ENCODE measurements at regions not wholly inside any gene's neighbourhood (a gene's known extent, or its start where the extent isn't known, plus 50 kb on each side); places are given as distances from the start of the nearest gene placed in this dataset.

- CTCF ChIA-PET: interaction anchor here (0.7 kb wide), 1 partner anchor 465 kb away, joined by 4 read pairs; no protein-coding TSS in a partner anchor
- no peaks in the 10 kb centered on the region for H3K4me1 Mint-ChIP-seq (ENCODE audit: low read depth, unreplicated experiment)
Measured at GRCh38 chr2:239853121-239853520, 172.0 kb downstream of the NDUFA10 start.

GRCh38 chr2:239852272-239852671, 172.9 kb downstream of the NDUFA10 start:
- BruUV-seq (replicated peaks): no TSS peak
- Mint-ChIP-seq H3K36me3 (ENCODE audit: insufficient read depth, unreplicated experiment) (no peaks in the 10 kb centered on the region), H3K4me3 (ENCODE audit: low read depth, unreplicated experiment) (no peak overlapping the region), H3K27ac (ENCODE audit: unreplicated experiment) (no peak overlapping the region), H3K9me3 (ENCODE audit: low read depth, unreplicated experiment) (no peaks in the 10 kb centered on the region), H3K27me3 (ENCODE audit: unreplicated experiment) (peaks cover 33% of the 10 kb centered on the region), H3K4me1 (ENCODE audit: low read depth, unreplicated experiment) (no peaks in the 10 kb centered on the region)
- TF ChIP-seq CTCF (IDR thresholded peaks at IDR 0.05; ENCODE audit: unreplicated experiment): no peak
- CTCF ChIA-PET: interaction anchor here (0.8 kb wide), 1 partner anchor 34 kb away, joined by 5 read pairs; no protein-coding TSS in a partner anchor
- no peak for DNase-seq
- intact Hi-C loops (cut with micrococcal nuclease; ENCODE audit: unreplicated experiment): no loop called here

More at GRCh38 chr2:239853121-239853520, 172.0 kb downstream of the NDUFA10 start:
- H3K36me3 Mint-ChIP-seq (ENCODE audit: insufficient read depth, unreplicated experiment): no peaks in the 10 kb centered on the region
- H3K4me3 Mint-ChIP-seq (ENCODE audit: low read depth, unreplicated experiment): no peak overlapping the region
- no TSS peak for BruUV-seq (replicated peaks)
- no peak overlapping the region for H3K27ac Mint-ChIP-seq (ENCODE audit: unreplicated experiment)
- peaks cover 31% of the 10 kb centered on the region for H3K27me3 Mint-ChIP-seq (ENCODE audit: unreplicated experiment)
- no peak for DNase-seq
- no peak for TF ChIP-seq CTCF (IDR thresholded peaks at IDR 0.05; ENCODE audit: unreplicated experiment)
- intact Hi-C loops (cut with micrococcal nuclease; ENCODE audit: unreplicated experiment): no loop called here
- H3K9me3 Mint-ChIP-seq (ENCODE audit: low read depth, unreplicated experiment): no peaks in the 10 kb centered on the region

- CTCF ChIA-PET: no interaction called here
- H3K36me3 Mint-ChIP-seq (ENCODE audit: insufficient read depth, unreplicated experiment): no peaks in the 10 kb centered on the region
Measured at GRCh38 chr2:239846789-239847676, 178.1 kb downstream of the NDUFA10 start.

GRCh38 chr2:239845968-239846367, 179.2 kb downstream of the NDUFA10 start:
- DNase-seq: no peak
- no TSS peak for BruUV-seq (replicated peaks)
- intact Hi-C loops (cut with micrococcal nuclease; ENCODE audit: unreplicated experiment): no loop called here
- TF ChIP-seq CTCF (IDR thresholded peaks at IDR 0.05; ENCODE audit: unreplicated experiment): no peak
- Mint-ChIP-seq H3K9me3 (ENCODE audit: low read depth, unreplicated experiment) (peaks cover 5% of the 10 kb centered on the region), H3K27ac (ENCODE audit: unreplicated experiment) (no peak overlapping the region), H3K36me3 (ENCODE audit: insufficient read depth, unreplicated experiment) (no peaks in the 10 kb centered on the region), H3K27me3 (ENCODE audit: unreplicated experiment) (peaks cover 17% of the 10 kb centered on the region), H3K4me1 (ENCODE audit: low read depth, unreplicated experiment) (no peaks in the 10 kb centered on the region), H3K4me3 (ENCODE audit: low read depth, unreplicated experiment) (no peak overlapping the region)
- CTCF ChIA-PET: no interaction called here

More at GRCh38 chr2:239846789-239847676, 178.1 kb downstream of the NDUFA10 start:
- peaks cover 17% of the 10 kb centered on the region for H3K27me3 Mint-ChIP-seq (ENCODE audit: unreplicated experiment)
- H3K27ac Mint-ChIP-seq (ENCODE audit: unreplicated experiment): no peak overlapping the region
- intact Hi-C loops (cut with micrococcal nuclease; ENCODE audit: unreplicated experiment): no loop called here
- H3K9me3 Mint-ChIP-seq (ENCODE audit: low read depth, unreplicated experiment): peaks cover 2% of the 10 kb centered on the region
- H3K4me1 Mint-ChIP-seq (ENCODE audit: low read depth, unreplicated experiment): no peaks in the 10 kb centered on the region
- TF ChIP-seq CTCF (IDR thresholded peaks at IDR 0.05; ENCODE audit: unreplicated experiment): no peak
- no peak for DNase-seq
- no peak overlapping the region for H3K4me3 Mint-ChIP-seq (ENCODE audit: low read depth, unreplicated experiment)
- no TSS peak for BruUV-seq (replicated peaks)
